Neural progenitor cell (in vitro differentiated cells): ENCODE measurements at regions not wholly inside any gene's neighbourhood (a gene's known extent, or its start where the extent isn't known, plus 50 kb on each side); places are given as distances from the start of the nearest gene placed in this dataset.
"Not testable (repeated sequence)": the region's sequence is repeated elsewhere in the genome, so short reads cannot be mapped to it uniquely, and the experiment has no call there.

Source experiments
- DNase-seq: peaks from one replicate; pipeline ENCODE4 v3.0.0-alpha.2; 2016; ENCODE audit warnings: low spot score
- H2AFZ ChIP-seq: fragments of 200-600 bp; sonication (generic); replicated peaks from 2 replicates; pipeline ENCODE4 v1.6.1; 2016; ENCODE audit warnings: antibody characterized with exemption
- H3F3A ChIP-seq: fragments of 200-600 bp; sonication (generic); 2 replicates; pipeline ENCODE4 v1.6.1; 2016; ENCODE audit warnings: antibody characterized with exemption, low read depth
- H3K27ac ChIP-seq: fragments of 200-600 bp; sonication (generic); 2 replicates; pipeline ENCODE4 v1.5.1; 2016; ENCODE audit warnings: mild to moderate bottlenecking
- H3K27me3 ChIP-seq: fragments of 200-600 bp; sonication (generic); 2 replicates; pipeline ENCODE4 v1.6.1; 2016; ENCODE audit warnings: mild to moderate bottlenecking, moderate library complexity
- H3K36me3 ChIP-seq: fragments of 200-600 bp; sonication (generic); 2 replicates; pipeline ENCODE4 v1.5.1; 2016
- H3K4me1 ChIP-seq: fragments of 200-600 bp; sonication (generic); 2 replicates; pipeline ENCODE4 v1.6.1; 2016; ENCODE audit warnings: mixed run types
- H3K4me2 ChIP-seq: fragments of 200-600 bp; sonication (generic); 2 replicates; pipeline ENCODE4 v1.6.1; 2016
- H3K4me3 ChIP-seq: fragments of 200-600 bp; sonication (generic); 2 replicates; pipeline ENCODE4 v1.5.1; 2016
- H3K79me2 ChIP-seq: fragments of 200-600 bp; sonication (generic); 2 replicates; pipeline ENCODE4 v1.6.1; 2016; ENCODE audit warnings: low read depth
- H3K9ac ChIP-seq: fragments of 200-600 bp; sonication (generic); 2 replicates; pipeline ENCODE4 v1.6.1; 2016
- H3K9me3 ChIP-seq: fragments of 200-600 bp; sonication (generic); 2 replicates; pipeline ENCODE4 v1.5.1; 2016; ENCODE audit warnings: low read depth
- H4K20me1 ChIP-seq: fragments of 200-600 bp; sonication (generic); 2 replicates; pipeline ENCODE4 v1.6.1; 2016; ENCODE audit warnings: low read depth
- H3K27ac Mint-ChIP-seq: 3 replicates; pipeline ENCODE4 v1.8.0; 2021; ENCODE audit warnings: mixed read lengths
- H3K27me3 Mint-ChIP-seq: 2 replicates; pipeline ENCODE4 v1.8.0; 2022; ENCODE audit warnings: low read depth, mild to moderate bottlenecking, inconsistent platforms, moderate library complexity, mixed read lengths; ENCODE audit not compliant: insufficient read depth
- H3K36me3 Mint-ChIP-seq: 3 replicates; pipeline ENCODE4 v1.8.0; 2021; ENCODE audit warnings: mixed read lengths
- H3K4me1 Mint-ChIP-seq: 3 replicates; pipeline ENCODE4 v1.8.0; 2021; ENCODE audit warnings: mixed read lengths
- H3K4me3 Mint-ChIP-seq: 3 replicates; pipeline ENCODE4 v1.8.0; 2021; ENCODE audit warnings: mild to moderate bottlenecking, moderate library complexity, mixed read lengths
- H3K9me3 Mint-ChIP-seq: 3 replicates; pipeline ENCODE4 v1.8.0; 2020; ENCODE audit warnings: mixed read lengths
- EZH2 ChIP-seq: fragments of 200-600 bp; sonication (generic); IDR thresholded peaks from 2 replicates; pipeline ENCODE4 v1.6.1; 2017; ENCODE audit warnings: antibody characterized with exemption, mild to moderate bottlenecking, moderate library complexity
- EZH2phosphoT487 ChIP-seq: fragments of 200-600 bp; sonication (generic); IDR thresholded peaks from 2 replicates; pipeline ENCODE4 v1.6.1; 2017; ENCODE audit warnings: antibody characterized with exemption
- TF ChIP-seq, protein P1 (sequence below): fragments of 200-600 bp; sonication (generic); IDR thresholded peaks from 2 replicates; pipeline ENCODE4 v1.5.1; 2017; ENCODE audit warnings: antibody characterized with exemption, mild to moderate bottlenecking

DNA sequence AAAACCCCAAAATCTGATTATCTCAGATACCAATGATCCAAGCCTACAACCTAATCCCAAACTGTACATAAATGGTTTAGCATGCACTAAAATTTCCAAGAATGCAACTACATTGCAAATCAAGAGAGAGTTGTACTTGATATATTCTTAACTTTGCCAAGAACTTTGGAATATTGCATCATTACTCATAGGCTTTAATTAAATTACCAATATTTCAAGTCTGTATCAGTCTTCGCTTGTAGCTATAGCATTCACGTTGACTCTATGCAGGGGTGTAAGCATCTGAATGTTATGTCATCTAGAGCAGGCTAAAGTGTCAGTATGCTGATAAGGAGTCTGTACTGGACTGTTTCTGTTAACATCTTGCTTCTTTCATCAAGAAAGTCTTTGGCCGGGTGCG, 56.3 kb downstream of the FOXI3 start:
- Histone ChIP-seq H3K79me2 (no peaks in the 10 kb centered on the region), H4K20me1 (no peaks in the 10 kb centered on the region), H3F3A (peaks cover 5% of the 10 kb centered on the region), H3K9ac (no peak overlapping the region), H2AFZ (no peak overlapping the region), H3K36me3 (no peaks in the 10 kb centered on the region), H3K27ac (no peak overlapping the region), H3K4me1 (peaks cover 8% of the 10 kb centered on the region), H3K4me2 (no peak overlapping the region), H3K27me3 (no peaks in the 10 kb centered on the region), H3K9me3 (no peaks in the 10 kb centered on the region), H3K4me3 (no peak overlapping the region)
- no peak for DNase-seq
- H3K9me3 Mint-ChIP-seq = no peaks in the 10 kb centered on the region
- peaks cover 7% of the 10 kb centered on the region for H3K4me1 Mint-ChIP-seq
- H3K4me3 Mint-ChIP-seq = no peak overlapping the region
- no peaks in the 10 kb centered on the region for H3K27me3 Mint-ChIP-seq
- no peak overlapping the region for H3K27ac Mint-ChIP-seq
- TF ChIP-seq, protein P1, sequence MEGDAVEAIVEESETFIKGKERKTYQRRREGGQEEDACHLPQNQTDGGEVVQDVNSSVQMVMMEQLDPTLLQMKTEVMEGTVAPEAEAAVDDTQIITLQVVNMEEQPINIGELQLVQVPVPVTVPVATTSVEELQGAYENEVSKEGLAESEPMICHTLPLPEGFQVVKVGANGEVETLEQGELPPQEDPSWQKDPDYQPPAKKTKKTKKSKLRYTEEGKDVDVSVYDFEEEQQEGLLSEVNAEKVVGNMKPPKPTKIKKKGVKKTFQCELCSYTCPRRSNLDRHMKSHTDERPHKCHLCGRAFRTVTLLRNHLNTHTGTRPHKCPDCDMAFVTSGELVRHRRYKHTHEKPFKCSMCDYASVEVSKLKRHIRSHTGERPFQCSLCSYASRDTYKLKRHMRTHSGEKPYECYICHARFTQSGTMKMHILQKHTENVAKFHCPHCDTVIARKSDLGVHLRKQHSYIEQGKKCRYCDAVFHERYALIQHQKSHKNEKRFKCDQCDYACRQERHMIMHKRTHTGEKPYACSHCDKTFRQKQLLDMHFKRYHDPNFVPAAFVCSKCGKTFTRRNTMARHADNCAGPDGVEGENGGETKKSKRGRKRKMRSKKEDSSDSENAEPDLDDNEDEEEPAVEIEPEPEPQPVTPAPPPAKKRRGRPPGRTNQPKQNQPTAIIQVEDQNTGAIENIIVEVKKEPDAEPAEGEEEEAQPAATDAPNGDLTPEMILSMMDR = no peak
- no peak for TF ChIP-seq EZH2phosphoT487
- no peak for TF ChIP-seq EZH2
- no peaks in the 10 kb centered on the region for H3K36me3 Mint-ChIP-seq

DNA sequence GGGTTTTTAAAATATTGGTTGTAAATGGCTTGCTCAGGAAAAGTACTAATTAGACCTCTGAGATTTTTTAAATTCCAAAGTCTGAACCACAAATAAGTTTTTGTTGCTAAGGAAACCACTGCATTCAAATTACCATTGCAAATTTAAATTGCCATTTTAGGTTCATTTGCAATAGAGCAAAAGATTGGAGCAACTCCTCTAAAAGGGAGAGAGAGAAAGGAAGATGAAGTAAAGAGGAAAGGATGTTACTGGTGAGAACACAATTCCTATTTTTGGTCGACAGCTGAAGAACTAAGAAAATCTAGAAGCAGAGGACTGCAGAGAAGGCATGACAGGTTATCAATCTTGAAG, 74.9 kb downstream of the FOXI3 start:
- TF ChIP-seq EZH2 = no peak
- H4K20me1 ChIP-seq = no peaks in the 10 kb centered on the region
- DNase-seq = no peak
- no peak overlapping the region for H3K4me2 ChIP-seq
- no peaks in the 10 kb centered on the region for H3F3A ChIP-seq
- H3K4me1 ChIP-seq = no peaks in the 10 kb centered on the region
- no peak overlapping the region for H3K4me3 ChIP-seq
- Mint-ChIP-seq H3K4me3 (no peak overlapping the region), H3K27me3 (peaks cover 5% of the 10 kb centered on the region), H3K4me1 (peaks cover 11% of the 10 kb centered on the region), H3K9me3 (no peaks in the 10 kb centered on the region), H3K36me3 (no peaks in the 10 kb centered on the region), H3K27ac (no peak overlapping the region)
- no peak overlapping the region for H2AFZ ChIP-seq
- H3K27me3 ChIP-seq = no peaks in the 10 kb centered on the region
- no peak overlapping the region for H3K9ac ChIP-seq
- H3K9me3 ChIP-seq = no peaks in the 10 kb centered on the region
- no peaks in the 10 kb centered on the region for H3K79me2 ChIP-seq
- H3K27ac ChIP-seq = no peak overlapping the region
- no peaks in the 10 kb centered on the region for H3K36me3 ChIP-seq

DNA sequence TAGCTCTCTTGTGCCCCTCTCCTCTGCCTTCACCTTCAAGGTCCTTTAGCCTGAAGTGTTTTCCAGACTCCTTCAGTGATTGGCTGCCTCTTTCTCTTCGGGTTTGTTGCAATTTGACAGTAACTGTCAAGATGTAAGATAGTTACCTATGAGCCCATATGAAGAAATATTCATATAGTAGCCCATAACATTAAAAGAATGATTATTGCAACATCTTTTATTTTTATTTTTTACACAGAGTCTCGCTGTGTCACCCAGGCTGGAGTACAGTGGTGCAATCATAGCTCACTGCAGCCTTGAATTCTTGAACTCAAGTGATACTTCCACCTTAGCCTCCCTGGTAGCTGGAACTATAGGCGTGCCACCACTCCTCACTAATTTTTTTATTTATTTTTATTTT, 80.5 kb downstream of the FOXI3 start:
- H3K9me3 ChIP-seq = no peaks in the 10 kb centered on the region
- no peak overlapping the region for H2AFZ ChIP-seq
- H4K20me1 ChIP-seq = no peaks in the 10 kb centered on the region
- no peak for TF ChIP-seq EZH2
- TF ChIP-seq EZH2phosphoT487 = no peak
- TF ChIP-seq, protein P1 = no peak
- DNase-seq = no peak
- no peak overlapping the region for H3K4me3 ChIP-seq
- no peaks in the 10 kb centered on the region for H3K79me2 ChIP-seq
- no peaks in the 10 kb centered on the region for H3K27me3 ChIP-seq
- H3K9me3 Mint-ChIP-seq = no peaks in the 10 kb centered on the region
- no peaks in the 10 kb centered on the region for H3F3A ChIP-seq
- no peak overlapping the region for H3K4me3 Mint-ChIP-seq
- H3K36me3 Mint-ChIP-seq = no peaks in the 10 kb centered on the region
- H3K27ac Mint-ChIP-seq = no peak overlapping the region
- no peak overlapping the region for H3K4me2 ChIP-seq
- H3K27me3 Mint-ChIP-seq = peaks cover 6% of the 10 kb centered on the region
- no peak overlapping the region for H3K9ac ChIP-seq
- peaks cover 5% of the 10 kb centered on the region for H3K4me1 Mint-ChIP-seq
- no peaks in the 10 kb centered on the region for H3K4me1 ChIP-seq
- H3K27ac ChIP-seq = no peak overlapping the region
- H3K36me3 ChIP-seq = no peaks in the 10 kb centered on the region

DNA sequence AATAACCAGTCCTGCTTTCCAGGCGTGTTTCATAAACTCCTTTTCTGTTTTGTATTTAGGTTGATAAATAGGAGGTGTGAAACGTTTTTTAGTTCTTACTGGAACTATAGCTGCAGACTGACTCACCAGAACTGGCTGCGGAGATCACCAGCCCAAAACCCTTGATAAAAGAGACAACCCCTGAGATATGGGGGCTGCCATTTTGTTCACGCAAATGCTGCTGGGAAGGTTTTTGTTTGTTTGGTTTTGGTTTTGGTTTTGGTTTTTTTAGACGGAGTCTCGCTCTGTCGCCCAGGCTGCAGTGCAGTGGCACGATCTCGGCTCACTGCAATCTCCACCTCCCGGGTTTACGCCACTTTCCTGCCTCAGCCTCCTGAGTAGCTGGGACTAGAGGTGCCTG, 87.1 kb downstream of the FOXI3 start:
- H3K27ac Mint-ChIP-seq, H3K4me1 Mint-ChIP-seq, H4K20me1 ChIP-seq: not testable (repeated sequence)

More for the DNA sequence above, 87.1 kb downstream of the FOXI3 start:
- H3K4me3 Mint-ChIP-seq, H3K27me3 Mint-ChIP-seq, H3K9me3 Mint-ChIP-seq, H3K79me2 ChIP-seq, DNase-seq, H3K36me3 ChIP-seq, H3K27me3 ChIP-seq, H3K9ac ChIP-seq, H3K27ac ChIP-seq, H3K4me1 ChIP-seq, H3K9me3 ChIP-seq, H3K4me3 ChIP-seq, H3K4me2 ChIP-seq, H3F3A ChIP-seq, H2AFZ ChIP-seq, H3K36me3 Mint-ChIP-seq: not testable (repeated sequence)
